Fibroblast of lung (primary cell): ENCODE measurements at regions not wholly inside any gene's neighbourhood (a gene's known extent, or its start where the extent isn't known, plus 50 kb on each side); places are given as distances from the start of the nearest gene placed in this dataset.

Experiments used
- DNase-seq, 2 donors: peaks; one replicate each; pipeline versions ENCODE4 v3.0.0 to v3.0.0-alpha.2; 2010; ENCODE audit warnings: low read depth in 2 of 2
- H2AFZ ChIP-seq: 2 replicates; pipeline ENCODE4 v1.5.1; 2012; ENCODE audit warnings: low read length, control low read depth, inconsistent platforms
- H3K27ac ChIP-seq: 2 replicates; pipeline ENCODE4 v1.5.1; 2011; ENCODE audit warnings: low read length, control low read depth; ENCODE audit not compliant: insufficient read depth
- H3K27me3 ChIP-seq: 2 replicates; pipeline ENCODE4 v1.5.1; 2011; ENCODE audit warnings: mild to moderate bottlenecking, low read length; ENCODE audit not compliant: control insufficient read depth, insufficient read depth
- H3K36me3 ChIP-seq: 2 replicates; pipeline ENCODE4 v1.5.1; 2011; ENCODE audit warnings: low read length; ENCODE audit not compliant: control insufficient read depth, insufficient read depth
- H3K4me1 ChIP-seq: 2 replicates; pipeline ENCODE4 v1.5.1; 2011; ENCODE audit warnings: low read length; ENCODE audit not compliant: control insufficient read depth, insufficient read depth; ENCODE audit errors: extremely low read depth
- H3K4me2 ChIP-seq: 2 replicates; pipeline ENCODE4 v1.5.1; 2011; ENCODE audit warnings: low read length, control low read depth; ENCODE audit not compliant: insufficient read depth; ENCODE audit errors: extremely low read depth
- H3K4me3 ChIP-seq, 4 experiments: fragments of 200-600 bp in 1 of 4; sonication (generic) in 1 of 4; replicated peaks in 1 of 4; 2 replicates each; pipeline ENCODE4 v1.5.1; 2011 to 2016; ENCODE audit warnings: low read length in 4 of 4, low read depth in 3 of 4, mild to moderate bottlenecking in 3 of 4, control low read depth in 2 of 4, inconsistent platforms in 1 of 4, mixed read lengths in 1 of 4; ENCODE audit not compliant: insufficient read depth in 1 of 4; ENCODE audit errors: control extremely low read depth in 1 of 4
- H3K79me2 ChIP-seq: 2 replicates; pipeline ENCODE4 v1.5.1; 2012; ENCODE audit warnings: mild to moderate bottlenecking, low read length, inconsistent platforms; ENCODE audit not compliant: control insufficient read depth, insufficient read depth
- H3K9ac ChIP-seq: 2 replicates; pipeline ENCODE4 v1.5.1; 2011; ENCODE audit warnings: mild to moderate bottlenecking, low read length, control low read depth; ENCODE audit not compliant: insufficient read depth
- H3K9me3 ChIP-seq: 2 replicates; pipeline ENCODE4 v1.5.1; 2012; ENCODE audit warnings: low read depth, low read length; ENCODE audit not compliant: control insufficient read depth, insufficient read depth
- H4K20me1 ChIP-seq: 2 replicates; pipeline ENCODE4 v1.5.1; 2011; ENCODE audit warnings: low read length; ENCODE audit not compliant: control insufficient read depth, insufficient read depth; ENCODE audit errors: extremely low read depth
- EZH2 ChIP-seq: IDR thresholded peaks from 2 replicates; pipeline ENCODE4 v1.5.1; 2012; ENCODE audit warnings: low read length, control low read depth, mild to moderate bottlenecking; ENCODE audit errors: missing control alignments
- TF ChIP-seq, protein P1 (sequence below), 2 donors: IDR thresholded peaks in 1 of 2; conservative IDR thresholded peaks in 1 of 2; 1 replicate in 1 of 2; 2 replicates in 1 of 2; pipeline ENCODE4 v1.5.1; 2011 to 2012; ENCODE audit warnings: low read length in 2 of 2, control low read depth in 1 of 2, inconsistent platforms in 1 of 2, low read depth in 1 of 2, mild to moderate bottlenecking in 1 of 2

DNA sequence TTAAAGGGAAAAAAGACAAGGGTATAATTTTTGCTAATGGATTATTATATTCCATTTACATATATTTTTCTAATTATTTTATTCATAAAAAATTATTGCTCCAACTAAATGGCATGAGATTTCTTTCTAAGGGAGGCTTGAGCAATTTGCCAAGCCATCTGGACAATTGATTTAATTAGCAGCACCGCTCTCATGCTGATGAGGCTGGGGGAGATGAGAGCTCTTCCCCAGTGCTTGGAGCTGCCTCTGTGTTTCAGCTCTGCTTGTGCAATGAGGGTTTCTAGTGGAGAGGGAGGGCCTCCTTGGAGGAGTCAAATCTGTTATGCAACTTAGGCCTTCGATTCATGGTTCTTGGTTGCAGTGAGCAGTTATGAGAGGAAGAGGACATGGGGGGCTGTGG lies 574.3 kb downstream of the TCERG1L start:
- Histone ChIP-seq H3K4me3 (no peak overlapping the region), H3K9ac (no peak overlapping the region), H4K20me1 (no peaks in the 10 kb centered on the region), H3K4me1 (no peaks in the 10 kb centered on the region), H3K9me3 (no peaks in the 10 kb centered on the region), H3K27ac (no peak overlapping the region), H3K27me3 (no peaks in the 10 kb centered on the region), H2AFZ (no peak overlapping the region), H3K36me3 (no peaks in the 10 kb centered on the region), H3K4me2 (no peak overlapping the region), H3K79me2 (no peaks in the 10 kb centered on the region)
- DNase-seq: no peak
- TF ChIP-seq, protein P1, sequence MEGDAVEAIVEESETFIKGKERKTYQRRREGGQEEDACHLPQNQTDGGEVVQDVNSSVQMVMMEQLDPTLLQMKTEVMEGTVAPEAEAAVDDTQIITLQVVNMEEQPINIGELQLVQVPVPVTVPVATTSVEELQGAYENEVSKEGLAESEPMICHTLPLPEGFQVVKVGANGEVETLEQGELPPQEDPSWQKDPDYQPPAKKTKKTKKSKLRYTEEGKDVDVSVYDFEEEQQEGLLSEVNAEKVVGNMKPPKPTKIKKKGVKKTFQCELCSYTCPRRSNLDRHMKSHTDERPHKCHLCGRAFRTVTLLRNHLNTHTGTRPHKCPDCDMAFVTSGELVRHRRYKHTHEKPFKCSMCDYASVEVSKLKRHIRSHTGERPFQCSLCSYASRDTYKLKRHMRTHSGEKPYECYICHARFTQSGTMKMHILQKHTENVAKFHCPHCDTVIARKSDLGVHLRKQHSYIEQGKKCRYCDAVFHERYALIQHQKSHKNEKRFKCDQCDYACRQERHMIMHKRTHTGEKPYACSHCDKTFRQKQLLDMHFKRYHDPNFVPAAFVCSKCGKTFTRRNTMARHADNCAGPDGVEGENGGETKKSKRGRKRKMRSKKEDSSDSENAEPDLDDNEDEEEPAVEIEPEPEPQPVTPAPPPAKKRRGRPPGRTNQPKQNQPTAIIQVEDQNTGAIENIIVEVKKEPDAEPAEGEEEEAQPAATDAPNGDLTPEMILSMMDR (conservative IDR thresholded peaks at IDR 0.05 in 1 of 2, IDR thresholded peaks at IDR 0.05 in 1 of 2; ENCODE audit: low read depth in 1 of 2, low read length in 2 of 2): no peak
- no peak for TF ChIP-seq EZH2

DNA sequence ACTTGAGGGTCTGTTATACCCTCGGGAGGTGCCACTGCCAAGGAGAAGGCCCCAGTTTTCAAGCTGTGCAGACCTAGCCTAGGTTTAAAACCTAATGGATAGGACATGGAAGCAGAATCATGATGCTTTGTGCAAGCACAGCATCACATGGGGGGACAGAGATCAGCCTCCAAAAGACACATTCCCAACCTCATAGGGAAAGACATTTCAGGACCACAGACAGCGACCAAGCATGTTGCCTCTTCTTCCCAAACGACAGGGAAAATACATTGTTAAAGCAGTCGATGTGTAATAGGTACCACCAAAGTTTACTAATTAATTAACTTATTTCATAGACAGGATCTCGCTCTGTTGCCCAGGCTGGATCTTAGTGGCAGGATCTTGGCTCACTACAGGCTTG lies 573.9 kb downstream of the TCERG1L start:
- TF ChIP-seq EZH2: no peak
- TF ChIP-seq, protein P1 (conservative IDR thresholded peaks at IDR 0.05 in 1 of 2, IDR thresholded peaks at IDR 0.05 in 1 of 2; ENCODE audit: low read depth in 1 of 2, low read length in 2 of 2): no peak
- Histone ChIP-seq H3K4me1 (no peaks in the 10 kb centered on the region), H4K20me1 (no peaks in the 10 kb centered on the region), H3K27ac (no peak overlapping the region), H3K4me3 (no peak overlapping the region), H3K4me2 (no peak overlapping the region), H3K36me3 (no peaks in the 10 kb centered on the region), H3K27me3 (no peaks in the 10 kb centered on the region), H3K9me3 (no peaks in the 10 kb centered on the region), H3K9ac (no peak overlapping the region), H3K79me2 (no peaks in the 10 kb centered on the region), H2AFZ (no peak overlapping the region)
- no peak for DNase-seq

DNA sequence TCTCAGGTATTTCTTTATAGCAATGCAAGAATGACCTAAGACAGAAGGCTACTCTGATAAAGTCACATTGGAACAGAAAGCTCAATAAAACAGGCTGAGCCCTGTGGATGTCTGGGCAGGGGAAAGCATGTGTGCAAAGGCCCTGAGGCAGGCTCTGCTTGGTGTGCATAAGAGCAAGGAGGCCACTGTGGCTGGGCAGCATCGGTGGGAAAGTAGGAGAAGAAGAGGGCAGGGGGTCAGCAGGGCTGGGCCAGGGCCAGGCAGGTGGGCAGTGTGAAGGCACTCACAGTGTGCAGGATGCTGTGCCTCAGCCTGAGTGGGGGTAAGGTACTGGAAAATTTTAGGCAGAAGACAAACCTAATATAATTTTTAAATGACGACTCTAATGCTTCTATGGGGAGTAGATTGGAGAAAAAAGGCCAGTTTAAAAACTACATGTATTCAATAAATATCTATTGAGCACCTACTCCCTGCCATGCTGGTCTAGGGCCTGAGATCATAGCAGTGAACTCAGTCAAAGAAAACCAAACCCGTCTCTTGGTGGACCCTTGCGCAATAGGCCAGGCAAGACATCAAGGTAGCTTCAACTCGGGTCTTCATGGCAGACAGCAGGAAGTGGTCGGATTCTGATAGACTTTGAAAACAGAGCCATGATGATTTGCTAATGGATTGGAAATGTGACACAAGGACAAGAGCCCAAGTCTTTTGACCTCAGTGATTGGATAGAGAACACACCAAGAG lies 572.3 kb downstream of the TCERG1L start:
- H3K27ac ChIP-seq: no peak overlapping the region
- no peaks in the 10 kb centered on the region for H3K79me2 ChIP-seq
- H3K27me3 ChIP-seq: no peaks in the 10 kb centered on the region
- no peak overlapping the region for H2AFZ ChIP-seq
- H4K20me1 ChIP-seq: no peaks in the 10 kb centered on the region
- DNase-seq: no peak
- H3K4me3 ChIP-seq: no peak overlapping the region
- no peak overlapping the region for H3K4me2 ChIP-seq
- H3K9me3 ChIP-seq: no peaks in the 10 kb centered on the region
- no peak for TF ChIP-seq EZH2
- TF ChIP-seq, protein P1 (conservative IDR thresholded peaks at IDR 0.05 in 1 of 2, IDR thresholded peaks at IDR 0.05 in 1 of 2; ENCODE audit: low read depth in 1 of 2, low read length in 2 of 2): no peak
- no peak overlapping the region for H3K9ac ChIP-seq
- H3K4me1 ChIP-seq: no peaks in the 10 kb centered on the region
- no peaks in the 10 kb centered on the region for H3K36me3 ChIP-seq
